GM21367 (cell line): ENCODE measurements at regions not wholly inside any gene's neighbourhood (a gene's known extent, or its start where the extent isn't known, plus 50 kb on each side); places are given as distances from the start of the nearest gene placed in this dataset.
"Not testable (repeated sequence)": the region's sequence is repeated elsewhere in the genome, so short reads cannot be mapped to it uniquely, and the experiment has no call there.

Experiments
- ATAC-seq: cut with Tn5 transposase; IDR thresholded peaks from one replicate; pipeline ENCODE4 v1.9.1; 2021; ENCODE audit not compliant: unreplicated experiment

GRCh38 chr7:6882321-6882721 lies 56.2 kb upstream of the CCZ1B start:
- ATAC-seq, result not testable (repeated sequence)

DNA sequence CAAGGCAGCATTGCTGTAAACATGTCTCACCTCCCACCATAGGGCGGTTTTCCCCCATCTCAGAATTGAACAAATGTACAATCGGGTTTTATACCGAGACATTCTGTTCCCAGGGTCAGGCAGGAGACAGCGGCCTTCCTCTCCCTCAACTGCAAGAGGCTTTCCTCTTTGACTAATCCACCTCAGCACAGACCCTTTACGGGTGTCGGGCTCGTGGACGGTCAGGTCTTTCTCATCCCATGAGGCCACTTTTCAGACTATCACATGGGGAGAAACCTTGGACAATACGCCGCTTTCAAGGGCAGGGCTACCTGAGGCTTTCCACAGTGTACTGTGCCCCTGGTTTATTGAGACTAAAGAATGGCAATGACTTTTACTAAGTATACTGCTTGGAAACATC lies 57.7 kb upstream of the CCZ1B start:
- ATAC-seq, result not testable (repeated sequence)

DNA sequence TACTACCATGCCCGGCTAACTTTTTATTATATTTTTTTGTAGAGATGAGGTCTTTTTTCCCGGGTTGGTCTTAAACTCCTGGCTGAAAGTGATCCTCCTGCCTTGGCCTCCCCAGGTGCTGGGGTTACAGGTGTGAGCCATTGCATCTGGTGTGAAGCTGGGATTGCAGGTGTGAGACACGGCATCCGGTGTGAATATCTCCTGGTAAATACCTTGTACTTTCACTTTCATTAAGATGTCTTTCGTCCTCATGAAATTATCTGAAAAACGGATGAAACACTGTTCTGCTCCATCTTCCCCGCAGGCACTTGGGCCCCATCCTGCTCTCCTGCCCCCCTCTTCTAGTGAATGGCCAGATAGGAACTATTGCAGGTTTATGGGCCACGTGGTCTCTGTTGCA lies 60.1 kb upstream of the CCZ1B start:
- ATAC-seq, result no peak

- ATAC-seq, result not testable (repeated sequence)
Measured at GRCh38 chr7:6888267-6889045, 62.4 kb upstream of the CCZ1B start.

DNA sequence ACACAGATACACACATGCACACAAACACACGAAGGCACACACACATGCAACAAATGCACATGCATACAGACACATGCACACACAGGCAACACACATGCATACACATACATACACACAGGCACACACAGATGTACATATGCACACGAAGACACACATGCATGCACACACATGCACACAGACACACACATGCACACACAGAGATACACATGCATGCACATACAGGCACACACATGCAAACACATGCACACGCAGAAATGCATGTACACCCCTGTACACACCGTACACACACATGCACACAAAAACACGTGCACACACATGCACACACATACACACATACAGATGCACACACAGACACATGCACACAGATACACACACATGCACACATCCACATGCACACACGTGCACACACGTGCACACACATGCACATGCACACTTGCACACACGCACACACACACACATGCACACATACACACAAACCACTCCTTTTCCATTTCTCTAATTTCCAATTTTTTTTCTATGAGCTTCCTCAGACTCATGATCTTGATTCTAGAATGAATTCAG lies 63.3 kb upstream of the CCZ1B start:
- ATAC-seq, result no peak

GRCh38 chr7:6902097-6902518 lies 76.0 kb upstream of the CCZ1B start:
- ATAC-seq, result not testable (repeated sequence)

DNA sequence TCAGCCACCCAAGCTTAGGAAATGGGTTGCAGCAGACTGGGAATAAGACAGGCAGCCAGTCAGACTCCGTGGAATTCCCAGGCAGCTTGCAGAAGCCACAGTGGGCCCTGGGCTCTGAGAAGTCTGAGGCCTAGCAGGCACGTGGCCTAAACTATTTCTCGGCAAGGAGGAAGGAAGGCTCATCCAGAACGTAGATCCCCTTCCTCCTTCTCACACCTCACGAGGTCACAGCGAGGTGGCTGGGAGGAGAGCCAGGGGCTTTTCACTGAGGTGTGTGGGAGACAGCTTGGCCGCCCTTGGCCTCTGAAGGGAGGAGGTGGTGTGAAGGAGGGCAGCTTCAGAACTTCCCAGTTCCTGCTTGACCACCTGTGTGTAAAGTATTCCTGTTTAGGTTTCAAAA lies 77.2 kb upstream of the CCZ1B start:
- ATAC-seq, result not testable (repeated sequence)

- ATAC-seq, result not testable (repeated sequence)
Measured at GRCh38 chr7:6903792-6904191, 77.7 kb upstream of the CCZ1B start.

- no peak for ATAC-seq
Measured at GRCh38 chr7:6917258-6917657, 91.2 kb upstream of the CCZ1B start.

- ATAC-seq, result not testable (repeated sequence)
Measured at GRCh38 chr7:6919169-6919568, 93.1 kb upstream of the CCZ1B start.

DNA sequence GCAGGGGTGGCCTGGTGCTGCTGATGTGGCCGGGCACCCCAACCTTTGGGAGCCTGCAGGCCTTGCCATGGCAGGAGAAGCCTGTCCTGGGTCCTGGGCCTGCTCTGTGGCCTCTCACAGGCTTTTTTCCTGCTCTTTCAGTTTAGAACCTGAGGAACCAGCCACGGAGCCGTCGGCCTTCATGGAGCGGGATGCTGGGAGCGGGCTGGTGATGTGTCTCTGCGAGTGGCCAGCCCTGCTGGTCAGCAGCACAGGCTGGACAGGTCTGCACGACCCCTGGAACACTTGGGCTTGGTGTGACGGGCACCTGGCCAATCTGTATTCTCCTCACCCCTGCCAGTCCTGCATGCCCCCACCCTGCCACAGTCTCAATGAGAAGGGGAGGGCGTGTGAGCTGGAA lies 98.4 kb upstream of the CCZ1B start:
- ATAC-seq, result not testable (repeated sequence)

DNA sequence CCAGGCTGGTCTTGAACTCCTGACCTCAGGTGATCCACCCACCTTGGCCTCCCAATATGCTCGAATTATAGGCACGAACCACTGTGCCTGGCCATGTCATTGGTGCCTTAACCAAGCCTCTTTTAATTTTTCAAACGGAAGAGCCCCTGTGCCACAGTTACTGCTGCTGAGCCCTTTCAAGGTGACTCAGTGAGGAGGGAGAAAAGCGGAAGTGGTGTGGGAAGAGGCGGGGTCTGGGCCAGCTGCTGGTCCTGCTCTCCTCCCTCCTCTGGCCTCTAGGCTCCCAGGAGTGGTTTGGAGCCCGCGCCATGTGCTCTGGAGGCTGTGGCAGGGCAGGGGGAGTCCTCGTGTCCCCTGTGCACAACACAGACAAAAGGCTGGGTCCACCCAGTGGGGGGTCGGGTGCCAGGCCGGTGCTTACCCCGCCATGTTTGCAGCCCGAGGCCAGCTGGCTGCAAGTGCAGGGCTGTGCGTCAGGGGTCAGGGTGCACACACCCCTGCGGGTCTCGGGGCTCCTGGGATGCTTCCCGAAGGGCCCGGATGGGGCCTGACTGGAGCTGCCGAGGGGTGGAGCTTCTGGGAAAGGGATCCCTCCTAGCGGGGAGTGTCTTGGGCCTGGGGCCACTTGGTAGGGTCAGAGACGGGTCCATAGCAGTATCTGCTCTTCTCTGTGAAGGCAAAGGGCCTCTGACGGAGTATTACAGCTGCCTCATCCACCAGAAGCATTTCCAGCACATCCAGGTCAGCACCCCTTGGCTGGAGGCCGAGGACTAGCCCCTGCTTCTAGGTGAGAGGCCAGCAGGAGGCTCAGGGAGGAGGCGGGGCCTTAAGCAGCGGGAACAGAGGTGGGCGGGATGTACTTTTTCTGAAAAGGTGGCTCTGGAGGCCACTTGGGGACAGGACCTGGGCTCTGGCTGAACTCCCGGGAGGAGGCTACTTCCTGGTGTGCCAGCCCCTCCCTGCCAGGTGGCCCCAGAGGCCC lies 100.4 kb upstream of the CCZ1B start:
- not testable (repeated sequence) for ATAC-seq

DNA sequence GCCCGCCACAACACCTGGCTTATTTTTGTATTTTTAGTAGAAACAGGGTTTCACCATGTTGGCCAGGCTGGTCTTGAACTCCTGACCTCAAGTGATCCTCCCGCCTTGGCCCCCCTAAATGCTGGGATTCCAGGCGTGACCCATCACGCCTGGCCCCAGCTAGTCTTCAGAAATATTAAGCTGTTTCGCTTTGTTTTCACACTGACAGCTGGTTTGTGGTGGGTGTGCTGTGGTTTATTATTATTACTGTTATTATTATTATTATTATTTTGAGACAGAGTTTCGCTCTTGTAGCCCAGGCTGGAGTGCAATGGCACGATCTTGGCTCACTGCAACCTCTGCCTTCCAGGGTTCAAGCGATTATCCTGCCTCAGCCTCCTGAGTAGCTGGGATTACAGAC lies 101.6 kb upstream of the CCZ1B start:
- ATAC-seq, result not testable (repeated sequence)

DNA sequence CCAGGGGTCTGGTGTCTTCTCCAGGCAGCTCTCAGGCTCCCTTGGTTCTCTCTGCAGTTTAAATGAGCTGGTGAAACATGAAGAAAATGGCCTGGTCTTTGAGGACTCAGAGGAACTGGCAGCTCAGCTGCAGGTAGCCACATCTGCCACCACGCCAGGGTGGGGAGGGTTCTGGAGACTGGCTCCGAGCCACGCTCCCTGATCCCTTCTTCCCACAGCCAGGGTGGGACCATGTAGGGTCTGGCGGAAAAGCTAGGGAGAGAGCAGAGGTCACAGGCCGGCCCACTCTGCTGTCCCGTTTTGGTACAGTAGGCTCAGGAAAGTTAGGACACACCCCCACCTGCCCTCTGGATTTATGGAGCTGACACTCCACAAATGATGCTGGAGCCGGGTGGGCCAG lies 103.5 kb upstream of the CCZ1B start:
- not testable (repeated sequence) for ATAC-seq

- ATAC-seq, result not testable (repeated sequence)
Measured at GRCh38 chr7:6930081-6930635, 104.1 kb upstream of the CCZ1B start.

- not testable (repeated sequence) for ATAC-seq
Measured at GRCh38 chr7:6930787-6931186, 104.7 kb upstream of the CCZ1B start.

- ATAC-seq, result not testable (repeated sequence)
Measured at GRCh38 chr7:6931456-6931855, 105.4 kb upstream of the CCZ1B start.

- ATAC-seq, result not testable (repeated sequence)
Measured at GRCh38 chr7:6933954-6934632, 108.0 kb upstream of the CCZ1B start.

GRCh38 chr7:6934981-6935380 lies 108.9 kb upstream of the CCZ1B start:
- no peak for ATAC-seq

DNA sequence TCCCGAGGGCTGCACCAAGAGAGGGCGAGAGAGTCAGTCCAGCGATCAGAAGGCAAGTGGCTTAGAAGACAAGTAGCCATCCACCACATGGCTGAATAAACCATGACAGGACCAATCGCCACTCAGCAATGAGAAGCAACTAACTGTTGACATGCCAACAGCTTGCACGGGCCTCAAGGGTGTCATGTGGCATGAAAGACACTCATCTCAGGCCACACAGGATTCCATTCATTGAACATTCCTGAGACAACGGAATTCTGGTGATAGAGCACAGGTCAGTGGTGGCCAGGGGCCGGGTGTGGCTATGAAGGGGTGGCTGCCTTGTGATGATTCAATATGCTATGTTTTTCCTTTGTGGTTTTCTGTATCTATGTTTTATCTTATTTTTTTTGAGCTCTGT lies 110.6 kb upstream of the CCZ1B start:
- not testable (repeated sequence) for ATAC-seq
